Activated B cell treated with CpG ODN at 0.5 μM for 24 hours (primary cell): ENCODE measurements at regions not wholly inside any gene's neighbourhood (a gene's known extent, or its start where the extent isn't known, plus 50 kb on each side); places are given as distances from the start of the nearest gene placed in this dataset.

Source experiments
- ATAC-seq: fragments of 200-7000 bp; cut with Tn5 transposase; one replicate; pipeline ENCODE4 v1.10.0; 2021; ENCODE audit warnings: low read depth, mild to moderate bottlenecking, moderate library complexity
- CTCF ChIA-PET: fragments of 350-600 bp; sonication (Branson Sonifier 250); formaldehyde crosslinking; loops from one replicate; lab custom pipeline; 2021; ENCODE audit warnings: antibody characterized with exemption; lab: Charles Lee
- POLR2A ChIA-PET: fragments of 350-600 bp; sonication (Branson Sonifier 250); formaldehyde crosslinking; loops from one replicate; lab custom pipeline; 2021; ENCODE audit warnings: antibody characterized with exemption; lab: Charles Lee
- DNase-seq: peaks from one replicate; pipeline ENCODE4 v3.0.0; 2022
- H3K27ac Mint-ChIP-seq: one replicate; pipeline ENCODE4 v1.8.0; 2020; ENCODE audit warnings: mixed read lengths
- H3K27me3 Mint-ChIP-seq: one replicate; pipeline ENCODE4 v1.8.0; 2021; ENCODE audit warnings: mixed read lengths
- H3K36me3 Mint-ChIP-seq: one replicate; pipeline ENCODE4 v1.8.0; 2021; ENCODE audit warnings: low read depth, mixed read lengths
- H3K4me1 Mint-ChIP-seq: one replicate; pipeline ENCODE4 v1.8.0; 2021; ENCODE audit warnings: mixed read lengths
- H3K4me3 Mint-ChIP-seq: one replicate; pipeline ENCODE4 v1.8.0; 2020; ENCODE audit warnings: mild to moderate bottlenecking, mixed read lengths
- H3K9me3 Mint-ChIP-seq: one replicate; pipeline ENCODE4 v1.8.0; 2020; ENCODE audit warnings: mixed read lengths
- CTCF ChIP-seq: fragments of 200-600 bp; IDR thresholded peaks from one replicate; pipeline ENCODE4 v1.8.0; 2022; ENCODE audit warnings: antibody characterized with exemption, mild to moderate bottlenecking
- intact Hi-C: fragments of 100-400 bp; cut with micrococcal nuclease; formaldehyde crosslinking; loops from one replicate; pipeline ENCODE4 v1.15.1; 2024

- Mint-ChIP-seq H3K9me3 (peaks cover 15% of the 10 kb centered on the region), H3K4me3 (no peak overlapping the region), H3K4me1 (no peaks in the 10 kb centered on the region), H3K36me3 (no peaks in the 10 kb centered on the region), H3K27ac (no peak overlapping the region), H3K27me3 (no peaks in the 10 kb centered on the region)
- ChIA-PET POLR2A (no interaction called here), CTCF (no interaction called here)
- intact Hi-C loops, result no loop called here
- TF ChIP-seq CTCF, result no peak
- no peak for ATAC-seq
- DNase-seq, result no peak
Observed at GRCh38 chr14:84782902-84783301, 747.0 kb upstream of the FLRT2 start.

GRCh38 chr14:84783511-84783910 is 746.4 kb upstream of the FLRT2 start:
- H3K27ac Mint-ChIP-seq, result no peak overlapping the region
- no peaks in the 10 kb centered on the region for H3K27me3 Mint-ChIP-seq
- CTCF ChIA-PET, result no interaction called here
- intact Hi-C loops, result no loop called here
- no peak overlapping the region for H3K4me3 Mint-ChIP-seq
- no peak for DNase-seq
- POLR2A ChIA-PET, result no interaction called here
- H3K36me3 Mint-ChIP-seq, result no peaks in the 10 kb centered on the region
- H3K4me1 Mint-ChIP-seq, result no peaks in the 10 kb centered on the region
- peaks cover 15% of the 10 kb centered on the region for H3K9me3 Mint-ChIP-seq
- TF ChIP-seq CTCF, result no peak
- no peak for ATAC-seq

- Mint-ChIP-seq H3K9me3 (peaks cover 12% of the 10 kb centered on the region), H3K27me3 (no peaks in the 10 kb centered on the region), H3K4me1 (no peaks in the 10 kb centered on the region), H3K4me3 (no peak overlapping the region), H3K27ac (no peak overlapping the region), H3K36me3 (no peaks in the 10 kb centered on the region)
- DNase-seq (no peak), ATAC-seq (no peak)
- ChIA-PET CTCF (no interaction called here), POLR2A (no interaction called here)
- intact Hi-C loops, result no loop called here
- no peak for TF ChIP-seq CTCF
Observed at GRCh38 chr14:84785996-84786395, 743.9 kb upstream of the FLRT2 start.

GRCh38 chr14:84789012-84789411 is 740.9 kb upstream of the FLRT2 start:
- no peak for TF ChIP-seq CTCF
- Mint-ChIP-seq H3K4me1 (no peaks in the 10 kb centered on the region), H3K27ac (no peak overlapping the region), H3K36me3 (no peaks in the 10 kb centered on the region), H3K9me3 (peaks cover 12% of the 10 kb centered on the region), H3K4me3 (no peak overlapping the region), H3K27me3 (no peaks in the 10 kb centered on the region)
- intact Hi-C loops, result no loop called here
- POLR2A ChIA-PET, result no interaction called here
- no peak for DNase-seq
- CTCF ChIA-PET, result no interaction called here
- ATAC-seq, result no peak

GRCh38 chr14:84792722-84793410 is 737.1 kb upstream of the FLRT2 start:
- no peaks in the 10 kb centered on the region for H3K27me3 Mint-ChIP-seq
- H3K4me3 Mint-ChIP-seq, result no peak overlapping the region
- intact Hi-C loops, result no loop called here
- ChIA-PET CTCF (no interaction called here), POLR2A (no interaction called here)
- no peaks in the 10 kb centered on the region for H3K4me1 Mint-ChIP-seq
- no peaks in the 10 kb centered on the region for H3K36me3 Mint-ChIP-seq
- no peak for DNase-seq
- H3K9me3 Mint-ChIP-seq, result peaks cover 5% of the 10 kb centered on the region
- no peak overlapping the region for H3K27ac Mint-ChIP-seq
- ATAC-seq, result no peak
- no peak for TF ChIP-seq CTCF
